GM12878 (cell line): ENCODE measurements at regions not wholly inside any gene's neighbourhood (a gene's known extent, or its start where the extent isn't known, plus 50 kb on each side); places are given as distances from the start of the nearest gene placed in this dataset.

Experiments used
- CTCF ChIP-seq, 3 experiments: IDR thresholded peaks in 2 of 3; conservative IDR thresholded peaks in 1 of 3; 2 replicates each; pipeline ENCODE4 v1.5.1; 2011; ENCODE audit warnings: low read depth in 3 of 3, low read length in 3 of 3, mild to moderate bottlenecking in 3 of 3, control low read depth in 2 of 3, moderate library complexity in 2 of 3, inconsistent platforms in 1 of 3, mixed read lengths in 1 of 3; ENCODE audit not compliant: control insufficient read depth in 2 of 3, insufficient read depth in 1 of 3; ENCODE audit errors: extremely low read depth in 1 of 3
- EGR1 ChIP-seq, 2 experiments: IDR thresholded peaks; 1 replicate in 1 of 2; 2 replicates in 1 of 2; pipeline ENCODE4 v1.6.1; 2011 to 2012; ENCODE audit warnings: low read depth in 2 of 2, low read length in 2 of 2, borderline replicate concordance in 1 of 2, mild to moderate bottlenecking in 1 of 2, moderate library complexity in 1 of 2
- EZH2 ChIP-seq: IDR thresholded peaks from 2 replicates; pipeline ENCODE4 v1.6.1; 2012; ENCODE audit warnings: low read depth, mild to moderate bottlenecking, control low read depth, inconsistent platforms, low read length, borderline replicate concordance; ENCODE audit not compliant: control insufficient read depth
- GABPA ChIP-seq: IDR thresholded peaks from 2 replicates; pipeline ENCODE4 v1.6.1; 2014; ENCODE audit warnings: antibody characterized with exemption, low read depth, mild to moderate bottlenecking, inconsistent platforms
- TAF1 ChIP-seq: IDR thresholded peaks from 2 replicates; pipeline ENCODE4 v1.6.1; 2011; ENCODE audit warnings: mild to moderate bottlenecking, low read depth, low read length, borderline replicate concordance
- YY1 ChIP-seq: IDR thresholded peaks from 2 replicates; pipeline ENCODE4 v1.6.1; 2011; ENCODE audit warnings: low read depth, mild to moderate bottlenecking, low read length
- TF ChIP-seq, protein P1 (sequence below): fragments of 450-650 bp; IDR thresholded peaks from 2 replicates; pipeline ENCODE4 v1.6.1; 2016; ENCODE audit warnings: mild to moderate bottlenecking, moderate library complexity, borderline replicate concordance
- TF ChIP-seq, protein P2 (sequence below): fragments of 450-650 bp; IDR thresholded peaks from 2 replicates; pipeline ENCODE4 v1.6.1; 2014; ENCODE audit warnings: mild to moderate bottlenecking

GRCh38 chr13:37968555-37968954, 99.0 kb upstream of the TRPC4 start:
- TF ChIP-seq EZH2 (no peak), TAF1 (no peak), CTCF (IDR thresholded peaks at IDR 0.05 in 2 of 3, conservative IDR thresholded peaks at IDR 0.05 in 1 of 3; ENCODE audit: control insufficient read depth in 2 of 3, extremely low read depth in 1 of 3, insufficient read depth in 1 of 3, low read depth in 3 of 3, low read length in 3 of 3) (no peak), EGR1 (IDR thresholded peaks at IDR 0.05; ENCODE audit: borderline replicate concordance in 1 of 2, low read depth in 2 of 2, low read length in 2 of 2) (no peak), YY1 (no peak), GABPA (no peak)
- TF ChIP-seq, protein P1, sequence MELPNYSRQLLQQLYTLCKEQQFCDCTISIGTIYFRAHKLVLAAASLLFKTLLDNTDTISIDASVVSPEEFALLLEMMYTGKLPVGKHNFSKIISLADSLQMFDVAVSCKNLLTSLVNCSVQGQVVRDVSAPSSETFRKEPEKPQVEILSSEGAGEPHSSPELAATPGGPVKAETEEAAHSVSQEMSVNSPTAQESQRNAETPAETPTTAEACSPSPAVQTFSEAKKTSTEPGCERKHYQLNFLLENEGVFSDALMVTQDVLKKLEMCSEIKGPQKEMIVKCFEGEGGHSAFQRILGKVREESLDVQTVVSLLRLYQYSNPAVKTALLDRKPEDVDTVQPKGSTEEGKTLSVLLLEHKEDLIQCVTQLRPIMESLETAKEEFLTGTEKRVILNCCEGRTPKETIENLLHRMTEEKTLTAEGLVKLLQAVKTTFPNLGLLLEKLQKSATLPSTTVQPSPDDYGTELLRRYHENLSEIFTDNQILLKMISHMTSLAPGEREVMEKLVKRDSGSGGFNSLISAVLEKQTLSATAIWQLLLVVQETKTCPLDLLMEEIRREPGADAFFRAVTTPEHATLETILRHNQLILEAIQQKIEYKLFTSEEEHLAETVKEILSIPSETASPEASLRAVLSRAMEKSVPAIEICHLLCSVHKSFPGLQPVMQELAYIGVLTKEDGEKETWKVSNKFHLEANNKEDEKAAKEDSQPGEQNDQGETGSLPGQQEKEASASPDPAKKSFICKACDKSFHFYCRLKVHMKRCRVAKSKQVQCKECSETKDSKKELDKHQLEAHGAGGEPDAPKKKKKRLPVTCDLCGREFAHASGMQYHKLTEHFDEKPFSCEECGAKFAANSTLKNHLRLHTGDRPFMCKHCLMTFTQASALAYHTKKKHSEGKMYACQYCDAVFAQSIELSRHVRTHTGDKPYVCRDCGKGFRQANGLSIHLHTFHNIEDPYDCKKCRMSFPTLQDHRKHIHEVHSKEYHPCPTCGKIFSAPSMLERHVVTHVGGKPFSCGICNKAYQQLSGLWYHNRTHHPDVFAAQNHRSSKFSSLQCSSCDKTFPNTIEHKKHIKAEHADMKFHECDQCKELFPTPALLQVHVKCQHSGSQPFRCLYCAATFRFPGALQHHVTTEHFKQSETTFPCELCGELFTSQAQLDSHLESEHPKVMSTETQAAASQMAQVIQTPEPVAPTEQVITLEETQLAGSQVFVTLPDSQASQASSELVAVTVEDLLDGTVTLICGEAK: no peak
- TF ChIP-seq, protein P2, sequence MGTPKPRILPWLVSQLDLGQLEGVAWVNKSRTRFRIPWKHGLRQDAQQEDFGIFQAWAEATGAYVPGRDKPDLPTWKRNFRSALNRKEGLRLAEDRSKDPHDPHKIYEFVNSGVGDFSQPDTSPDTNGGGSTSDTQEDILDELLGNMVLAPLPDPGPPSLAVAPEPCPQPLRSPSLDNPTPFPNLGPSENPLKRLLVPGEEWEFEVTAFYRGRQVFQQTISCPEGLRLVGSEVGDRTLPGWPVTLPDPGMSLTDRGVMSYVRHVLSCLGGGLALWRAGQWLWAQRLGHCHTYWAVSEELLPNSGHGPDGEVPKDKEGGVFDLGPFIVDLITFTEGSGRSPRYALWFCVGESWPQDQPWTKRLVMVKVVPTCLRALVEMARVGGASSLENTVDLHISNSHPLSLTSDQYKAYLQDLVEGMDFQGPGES: no peak
